ENCODE measurements at regions not wholly inside any gene's neighbourhood (a gene's known extent, or its start where the extent isn't known, plus 50 kb on each side); places are given as distances from the start of the nearest gene placed in this dataset.

- H3K4me3 Mint-ChIP-seq: no peak overlapping the region
- intact Hi-C loops (cut with micrococcal nuclease): no loop called here
- H3K9me3 Mint-ChIP-seq (ENCODE audit: insufficient read depth): no peaks in the 10 kb centered on the region
- ChIA-PET POLR2A (no interaction called here), CTCF (no interaction called here)
- H3K27me3 Mint-ChIP-seq: peaks cover 14% of the 10 kb centered on the region
- ATAC-seq (ENCODE audit: low read depth) (no peak), DNase-seq (no peak)
- H3K27ac Mint-ChIP-seq: no peak overlapping the region
- Histone ChIP-seq H2AFZ (ENCODE audit: insufficient read depth, low read depth, low read length, poor library complexity, severe bottlenecking) (no peak overlapping the region), H3K4me2 (replicated peaks; ENCODE audit: low read depth, low read length, poor library complexity, severe bottlenecking) (no peak overlapping the region), H3K36me3 (replicated peaks in 1 of 2; ENCODE audit: control extremely low read depth in 1 of 2, control insufficient read depth in 1 of 2, extremely low read depth in 1 of 2, insufficient read depth in 2 of 2, low read length in 1 of 2) (no peaks in the 10 kb centered on the region), H3K79me2 (ENCODE audit: control insufficient read depth, insufficient read depth, low read length) (no peaks in the 10 kb centered on the region), H3K27me3 (replicated peaks in 1 of 4; ENCODE audit: control extremely low read depth in 1 of 4, control insufficient read depth in 3 of 4, insufficient read depth in 4 of 4, low read length in 3 of 4) (peaks cover 0 to 7% (median 0%) of the 10 kb centered on the region in 4 experiments), H3K9me3 (ENCODE audit: control extremely low read depth in 1 of 3, control insufficient read depth in 2 of 3, insufficient read depth in 1 of 3, low read length in 2 of 3) (no peaks in the 10 kb centered on the region), H3K4me3 (ENCODE audit: control extremely low read depth in 1 of 5, extremely low read depth in 1 of 5, insufficient read depth in 1 of 5, low read depth in 2 of 5, low read length in 4 of 5) (no peak overlapping the region), H4K20me1 (ENCODE audit: control insufficient read depth, insufficient read depth, low read length, poor library complexity, severe bottlenecking) (no peaks in the 10 kb centered on the region), H3K27ac (ENCODE audit: low read length in 2 of 2) (no peak overlapping the region), H3K4me1 (ENCODE audit: control insufficient read depth in 2 of 2, insufficient read depth in 2 of 2, low read length in 2 of 2) (no peaks in the 10 kb centered on the region), H3K9ac (ENCODE audit: low read length) (no peak overlapping the region)
- H3K4me1 Mint-ChIP-seq: no peaks in the 10 kb centered on the region
- TF ChIP-seq CTCF (IDR thresholded peaks at IDR 0.05) (no peak), EZH2 (IDR thresholded peaks at IDR 0.05; ENCODE audit: borderline replicate concordance, insufficient read depth, low read depth, low read length, poor library complexity, severe bottlenecking) (no peak)
- WGBS (ENCODE audit: insufficient coverage): 88% methylated on average over 12 of the region's 15 CpGs
Observed at GRCh38 chr1:47574451-47575165, 136.8 kb downstream of the FOXD2 start.

GRCh38 chr1:47575855-47576757, 138.3 kb downstream of the FOXD2 start:
- H4K20me1 ChIP-seq (ENCODE audit: control insufficient read depth, insufficient read depth, low read length, poor library complexity, severe bottlenecking): no peaks in the 10 kb centered on the region
- POLR2A ChIA-PET: no interaction called here
- WGBS (ENCODE audit: insufficient coverage): 86% methylated on average over 6 of the region's 10 CpGs
- H3K27me3 ChIP-seq (replicated peaks in 1 of 4; ENCODE audit: control extremely low read depth in 1 of 4, control insufficient read depth in 3 of 4, insufficient read depth in 4 of 4, low read length in 3 of 4): peaks cover 0 to 4% (median 0%) of the 10 kb centered on the region in 4 experiments
- Mint-ChIP-seq H3K27ac (no peak overlapping the region), H3K4me1 (no peaks in the 10 kb centered on the region), H3K4me3 (no peak overlapping the region), H3K27me3 (peaks cover 14% of the 10 kb centered on the region), H3K9me3 (ENCODE audit: insufficient read depth) (no peaks in the 10 kb centered on the region)
- CTCF ChIA-PET: no interaction called here
- H3K4me3 ChIP-seq (ENCODE audit: control extremely low read depth in 1 of 5, extremely low read depth in 1 of 5, insufficient read depth in 1 of 5, low read depth in 2 of 5, low read length in 4 of 5): no peak overlapping the region
- TF ChIP-seq EZH2 (IDR thresholded peaks at IDR 0.05; ENCODE audit: borderline replicate concordance, insufficient read depth, low read depth, low read length, poor library complexity, severe bottlenecking) (no peak), CTCF (IDR thresholded peaks at IDR 0.05) (no peak)
- no peaks in the 10 kb centered on the region for H3K36me3 ChIP-seq (replicated peaks in 1 of 2; ENCODE audit: control extremely low read depth in 1 of 2, control insufficient read depth in 1 of 2, extremely low read depth in 1 of 2, insufficient read depth in 2 of 2, low read length in 1 of 2)
- ATAC-seq (ENCODE audit: low read depth): no peak
- no peaks in the 10 kb centered on the region for H3K9me3 ChIP-seq (ENCODE audit: control extremely low read depth in 1 of 3, control insufficient read depth in 2 of 3, insufficient read depth in 1 of 3, low read length in 2 of 3)
- no peak overlapping the region for H3K9ac ChIP-seq (ENCODE audit: low read length)
- no peak overlapping the region for H3K4me2 ChIP-seq (replicated peaks; ENCODE audit: low read depth, low read length, poor library complexity, severe bottlenecking)
- no peak overlapping the region for H2AFZ ChIP-seq (ENCODE audit: insufficient read depth, low read depth, low read length, poor library complexity, severe bottlenecking)
- no peaks in the 10 kb centered on the region for H3K4me1 ChIP-seq (ENCODE audit: control insufficient read depth in 2 of 2, insufficient read depth in 2 of 2, low read length in 2 of 2)
- H3K27ac ChIP-seq (ENCODE audit: low read length in 2 of 2): no peak overlapping the region
- no peaks in the 10 kb centered on the region for H3K79me2 ChIP-seq (ENCODE audit: control insufficient read depth, insufficient read depth, low read length)
- intact Hi-C loops (cut with micrococcal nuclease): no loop called here
- no peak for DNase-seq

Data from B cell (primary cell).